ENCODE measurements at regions not wholly inside any gene's neighbourhood (a gene's known extent, or its start where the extent isn't known, plus 50 kb on each side); places are given as distances from the start of the nearest gene placed in this dataset.

DNA sequence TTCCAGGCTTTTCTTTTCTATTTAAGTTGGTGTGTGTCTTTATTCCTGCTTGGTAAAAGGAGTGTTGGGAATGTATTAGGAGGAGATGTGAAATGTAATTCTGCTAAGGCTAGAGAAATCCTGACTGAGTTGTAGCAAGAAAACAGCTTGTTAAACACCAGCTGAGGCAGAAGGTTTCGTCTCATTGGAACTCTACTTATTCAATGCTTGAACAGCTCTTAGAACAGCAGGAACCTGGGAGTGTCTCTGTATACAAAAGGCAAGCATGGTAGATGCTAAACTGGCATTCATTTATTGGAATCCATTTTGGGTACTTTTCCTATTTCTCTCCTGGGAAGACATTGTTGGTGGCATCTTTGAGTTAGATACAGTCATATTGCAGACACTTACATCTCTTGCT lies 280.9 kb downstream of the HRH4 start:
- DNase-seq = no peak

- DNase-seq = no peak
Measured at GRCh38 chr18:24741965-24742724, 281.7 kb downstream of the HRH4 start.

- no peak for DNase-seq
Measured at GRCh38 chr18:24754583-24755253, 294.3 kb downstream of the HRH4 start.

- no peak for DNase-seq
Measured at GRCh38 chr18:24756385-24756784, 295.9 kb downstream of the HRH4 start.

- no peak for DNase-seq
Measured at GRCh38 chr18:24757134-24757533, 296.7 kb downstream of the HRH4 start.

DNA sequence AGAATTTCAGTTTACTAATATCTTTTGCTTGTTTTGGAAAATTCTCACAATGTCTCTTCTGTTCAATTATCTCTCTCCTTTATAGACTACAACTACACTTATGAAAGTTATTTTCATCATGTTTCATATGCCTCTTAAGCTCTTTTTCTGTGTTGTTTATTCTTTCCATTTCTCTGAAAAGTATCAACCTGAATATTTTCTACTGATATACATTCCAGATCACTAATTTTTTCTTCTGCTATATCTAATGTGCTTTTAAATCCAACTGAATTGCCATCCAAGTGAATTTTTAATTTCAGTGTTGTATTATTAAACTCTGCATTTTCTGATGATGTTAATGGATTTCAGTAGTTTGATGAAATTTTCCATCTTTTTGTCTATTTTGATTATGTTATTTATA lies 301.3 kb downstream of the HRH4 start:
- no peak for DNase-seq

DNA sequence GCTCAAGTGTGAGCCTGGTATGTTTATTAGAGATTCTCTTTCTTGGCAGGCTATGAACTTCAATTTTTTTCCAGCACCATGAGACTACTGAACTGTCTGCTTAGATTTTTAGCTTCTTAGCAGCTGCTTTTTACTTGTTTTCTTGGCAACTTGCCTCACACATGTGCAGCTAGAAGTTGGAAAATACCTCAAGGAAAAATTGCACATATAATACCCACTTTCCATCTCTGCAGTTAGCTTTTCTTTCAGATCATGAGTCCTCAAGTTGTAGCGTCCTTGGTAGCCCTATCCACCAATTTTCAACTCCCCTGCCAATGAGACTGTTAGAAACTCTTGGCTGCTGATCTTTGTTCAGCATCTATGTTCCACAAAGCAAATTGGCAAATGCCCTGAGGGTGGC lies 302.1 kb downstream of the HRH4 start:
- no peak for DNase-seq

- no peak for DNase-seq
Measured at GRCh38 chr18:24763765-24764513, 303.5 kb downstream of the HRH4 start.

- DNase-seq = no peak
Measured at GRCh38 chr18:24764766-24765165, 304.3 kb downstream of the HRH4 start.

DNA sequence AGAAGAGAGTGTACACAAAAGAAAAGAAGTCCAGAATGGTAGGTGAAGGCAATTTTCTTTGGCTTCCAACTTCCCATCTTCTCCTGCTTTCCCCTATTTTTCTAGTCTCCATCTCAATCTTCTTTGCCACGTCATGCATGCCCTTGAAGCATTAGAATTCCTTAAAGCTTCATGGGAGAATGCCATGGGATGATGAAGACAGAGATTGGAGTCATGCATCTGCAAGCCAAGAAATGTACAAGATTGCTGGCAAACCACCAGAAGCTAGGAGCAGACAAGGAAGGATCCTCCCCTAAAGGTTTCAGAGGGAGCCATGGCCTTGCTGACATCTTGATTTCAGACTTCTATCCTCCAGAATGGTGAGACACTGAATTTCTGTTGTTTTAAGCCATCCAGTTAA lies 305.9 kb downstream of the HRH4 start:
- no peak for DNase-seq

DNA sequence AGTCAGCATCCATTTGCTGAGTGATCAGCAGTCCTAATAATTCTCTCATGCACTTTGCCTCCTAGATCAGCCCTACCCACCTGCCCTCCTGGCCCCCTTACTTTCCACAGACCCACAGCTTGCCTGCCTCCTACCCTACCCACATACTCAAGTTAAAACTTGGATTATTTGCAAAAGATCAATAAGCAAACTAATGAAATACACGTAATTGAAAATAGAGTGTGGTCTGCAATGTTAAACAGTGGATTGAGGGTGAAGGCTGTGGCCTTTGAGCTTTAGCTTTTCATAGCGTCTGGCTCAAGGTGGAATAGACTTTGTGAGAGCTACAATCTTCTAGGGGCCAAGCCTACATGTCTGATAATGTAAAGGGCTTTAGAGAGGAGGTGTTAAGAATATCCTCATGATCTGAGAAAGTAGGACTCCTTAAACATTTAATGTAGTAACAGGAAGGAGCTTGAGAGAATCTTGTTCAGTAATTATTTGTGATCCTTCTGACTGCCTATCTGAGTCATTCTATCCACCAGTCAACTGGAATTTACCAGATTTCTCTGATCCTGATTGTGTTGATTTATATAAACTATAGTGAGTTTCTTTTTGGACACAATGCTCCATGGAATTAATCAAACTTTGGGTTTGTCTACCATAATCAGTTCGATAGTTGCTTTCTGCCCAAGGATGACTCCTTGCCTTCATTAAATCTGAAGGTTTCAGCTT lies 310.0 kb downstream of the HRH4 start:
- no peak for DNase-seq

GRCh38 chr18:24771300-24771699 lies 310.9 kb downstream of the HRH4 start:
- DNase-seq = no peak

- no peak for DNase-seq
Measured at GRCh38 chr18:24773101-24773500, 312.7 kb downstream of the HRH4 start.

- DNase-seq = no peak
Measured at GRCh38 chr18:24776019-24776418, 315.6 kb downstream of the HRH4 start.

DNA sequence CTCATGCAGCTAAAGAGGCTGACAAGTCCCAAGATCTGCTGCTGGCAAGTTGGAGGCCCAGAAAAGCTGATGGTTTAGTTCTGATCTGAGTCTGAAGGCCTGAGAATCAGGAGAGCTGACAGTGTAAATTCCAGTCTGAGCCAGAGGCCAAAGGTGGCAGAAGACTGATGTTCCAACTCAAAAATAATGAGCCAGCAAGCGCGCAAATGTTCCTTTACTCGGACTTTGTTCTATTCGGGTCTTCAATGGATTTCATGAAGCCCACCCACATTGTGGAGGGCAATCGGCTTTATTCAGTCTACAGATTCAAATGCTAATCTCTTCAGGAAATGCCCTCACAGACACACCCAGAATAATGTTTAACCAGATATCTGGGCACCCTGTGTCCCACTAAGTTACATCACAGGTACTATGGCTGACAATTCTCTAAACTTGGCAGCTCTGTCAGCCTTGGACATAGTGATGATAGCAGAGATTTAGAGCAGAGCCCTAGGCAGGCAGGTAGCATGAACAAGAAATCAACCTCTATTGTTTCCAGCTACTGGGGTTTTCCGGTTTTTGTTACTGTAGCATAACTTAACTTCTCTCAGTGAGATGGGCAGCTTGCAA lies 318.5 kb downstream of the HRH4 start:
- DNase-seq = no peak

- no peak for DNase-seq
Measured at GRCh38 chr18:24782566-24782965, 322.1 kb downstream of the HRH4 start.

DNA sequence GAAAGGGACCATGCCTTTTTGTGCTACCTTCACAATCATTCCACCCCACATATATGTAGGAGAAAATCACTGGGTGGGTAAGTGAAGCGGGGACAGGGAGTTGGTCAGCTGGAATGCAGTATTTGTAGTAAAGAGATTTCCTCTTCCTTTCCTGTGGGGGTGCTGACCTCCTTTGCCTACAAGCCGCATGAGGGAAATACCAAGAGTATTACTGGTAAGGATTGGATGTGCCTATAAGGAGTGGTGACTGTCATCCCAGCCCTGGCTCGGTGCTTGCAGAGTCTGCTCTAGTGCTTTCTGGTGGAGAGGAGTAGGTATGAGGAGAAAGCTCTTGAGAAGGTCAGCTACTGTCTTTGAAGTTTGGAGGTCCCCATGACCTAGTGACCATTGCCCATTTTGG lies 324.6 kb downstream of the HRH4 start:
- no peak for DNase-seq

GRCh38 chr18:24786027-24786426 lies 325.6 kb downstream of the HRH4 start:
- no peak for DNase-seq

GRCh38 chr18:24790347-24790746 lies 329.9 kb downstream of the HRH4 start:
- no peak for DNase-seq

DNA sequence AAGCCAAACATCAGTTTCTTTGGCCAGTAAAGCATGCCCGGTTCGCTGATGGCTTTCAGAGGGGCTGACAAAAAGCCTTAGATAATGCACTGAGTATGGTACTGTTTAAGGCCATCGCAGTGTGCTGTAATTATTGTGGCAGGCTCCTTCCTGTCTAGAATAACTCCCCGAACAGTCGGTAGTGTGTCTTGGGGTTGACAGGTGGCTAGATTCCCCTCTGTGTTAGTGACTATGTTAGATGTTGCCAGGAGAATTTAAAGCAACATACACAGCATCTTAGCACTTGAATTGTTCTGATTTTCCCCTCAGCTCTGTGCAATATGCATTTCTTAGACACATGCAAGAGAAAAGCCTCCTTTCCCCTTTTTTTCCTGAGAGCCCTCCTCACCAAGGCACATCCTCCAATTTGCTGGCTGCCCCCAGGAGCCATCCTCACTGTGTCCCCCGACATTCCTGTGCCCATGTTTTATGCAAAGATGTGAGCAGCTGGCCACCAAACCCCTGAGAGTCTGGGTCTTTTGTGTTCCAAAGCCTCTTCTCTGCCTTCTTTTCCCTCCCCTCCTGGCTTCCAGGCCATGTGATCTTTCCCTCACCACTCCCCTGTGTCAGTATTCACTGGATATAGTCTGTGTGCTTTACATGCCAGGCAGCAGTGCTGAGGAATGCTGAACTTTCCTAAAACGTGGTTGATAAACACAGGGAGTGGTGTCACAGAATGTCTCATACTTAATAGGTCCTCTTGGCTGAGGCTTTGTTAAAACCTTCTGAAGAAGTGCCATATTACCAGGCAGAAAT lies 331.5 kb downstream of the HRH4 start:
- DNase-seq = no peak

DNA sequence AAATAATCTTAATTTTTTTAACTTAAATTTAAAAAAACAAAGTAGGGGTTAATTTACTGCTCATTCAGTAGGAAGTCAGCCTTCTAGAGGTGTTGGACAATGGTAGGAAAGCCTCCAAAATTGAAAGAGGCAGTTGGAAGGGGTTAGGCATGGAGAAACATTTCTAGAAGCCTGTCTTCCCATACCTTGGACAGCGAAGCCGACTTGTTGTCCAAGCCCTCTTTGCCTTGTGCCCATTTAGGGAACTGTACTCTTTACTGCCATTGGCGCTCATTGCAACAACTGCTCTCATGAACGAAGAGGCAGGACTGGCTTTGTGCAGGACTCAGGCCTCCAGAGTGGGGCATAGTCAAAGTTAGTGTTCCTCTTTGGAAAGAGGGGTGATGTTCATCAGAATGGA lies 333.3 kb downstream of the HRH4 start:
- no peak for DNase-seq

DNA sequence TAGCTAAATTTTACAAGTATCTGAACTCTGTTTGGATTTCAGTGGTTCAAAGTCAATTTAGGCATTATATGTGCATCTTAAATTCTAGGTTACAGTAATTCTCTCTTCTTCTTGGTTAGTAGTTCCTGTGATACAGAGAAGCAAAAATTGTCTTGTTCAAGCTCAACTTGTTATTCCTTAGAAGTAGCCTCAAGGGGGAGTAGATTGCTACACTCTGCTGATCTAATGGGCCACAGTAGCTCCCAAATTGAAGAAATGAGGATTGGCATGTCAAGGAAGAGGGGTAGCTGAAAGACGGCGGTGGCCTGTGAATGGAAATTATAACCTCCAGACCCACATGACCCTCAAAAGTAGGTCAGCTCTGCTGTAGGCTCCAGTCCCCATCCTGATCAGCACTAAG lies 334.7 kb downstream of the HRH4 start:
- no peak for DNase-seq

Data from stimulated activated CD4-positive, alpha-beta T cell treated with anti-CD3 and anti-CD28 coated beads, Interleukin-12 subunit alpha, Interleukin-12 subunit beta, amount 100 ng/mL, for 4 hours (primary cell).